HL-60 (cell line): ENCODE measurements at regions not wholly inside any gene's neighbourhood (a gene's known extent, or its start where the extent isn't known, plus 50 kb on each side); places are given as distances from the start of the nearest gene placed in this dataset.

ENCODE experiments used
- CTCF ChIP-seq: IDR thresholded peaks from one replicate; pipeline ENCODE4 v1.5.1; 2011; ENCODE audit warnings: low read length, control low read depth, inconsistent platforms; ENCODE audit not compliant: insufficient read depth
- POLR2AphosphoS5 ChIP-seq: IDR thresholded peaks from 2 replicates; pipeline ENCODE4 v1.6.1; 2012; ENCODE audit warnings: low read depth
- REST ChIP-seq: IDR thresholded peaks from 2 replicates; pipeline ENCODE4 v1.6.1; 2012; ENCODE audit warnings: low read depth; ENCODE audit not compliant: insufficient replicate concordance

GRCh38 chr6:16991981-16992629 is 109.7 kb upstream of the STMND1 start:
- TF ChIP-seq POLR2AphosphoS5 (no peak), CTCF (no peak), REST (no peak)
